ENCODE measurements at regions not wholly inside any gene's neighbourhood (a gene's known extent, or its start where the extent isn't known, plus 50 kb on each side); places are given as distances from the start of the nearest gene placed in this dataset.

- no peak overlapping the region for H3K4me3 ChIP-seq (ENCODE audit: low read depth, low read length)
- ChIA-PET POLR2A (no interaction called here), CTCF (interaction anchor here (0.9 to 6.8 kb wide), 2 partner anchors 13 to 119 kb away, joined by 3 to 59 read pairs; no protein-coding TSS in a partner anchor)
- DNase-seq (ENCODE audit: low read depth, low spot score) = no peak
- no peak for TF ChIP-seq CTCF (IDR thresholded peaks at IDR 0.05; ENCODE audit: insufficient read depth, low read length, missing control alignments)
Measured at GRCh38 chr1:25051504-25051903, 121.4 kb upstream of the RUNX3 start.

- ChIA-PET POLR2A (no interaction called here), CTCF (interaction anchor here (6.8 kb wide), 1 partner anchor 12 kb away, joined by 59 read pairs; no protein-coding TSS in a partner anchor)
- no peak overlapping the region for H3K4me3 ChIP-seq (ENCODE audit: low read depth, low read length)
- DNase-seq (ENCODE audit: low read depth, low spot score) = no peak
- TF ChIP-seq CTCF (IDR thresholded peaks at IDR 0.05; ENCODE audit: insufficient read depth, low read length, missing control alignments) = no peak
Measured at GRCh38 chr1:25050165-25050564, 120.1 kb upstream of the RUNX3 start.

DNA sequence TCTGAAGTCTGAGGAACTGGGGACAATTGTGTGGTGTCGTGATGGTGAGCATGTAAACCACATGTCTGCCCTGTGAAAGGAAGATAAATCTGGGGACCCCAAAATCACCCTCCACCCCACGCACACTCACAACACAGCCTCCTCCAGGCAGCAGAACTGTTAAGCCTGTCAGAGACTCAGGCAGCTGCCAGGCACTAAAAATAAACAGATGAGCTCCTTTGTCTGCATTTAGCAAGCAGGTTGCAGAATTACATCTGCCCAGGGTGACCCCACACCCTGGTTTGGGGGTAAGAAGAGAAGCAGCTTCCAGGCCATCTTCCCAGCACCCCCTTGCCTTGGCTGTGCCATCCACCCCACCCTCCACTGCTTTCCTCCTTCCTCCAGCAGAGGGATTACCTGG lies 119.1 kb upstream of the RUNX3 start:
- POLR2A ChIA-PET = no interaction called here
- CTCF ChIA-PET = interaction anchor here (1.0 to 6.8 kb wide), 3 partner anchors 11 to 156 kb away, joined by 3 to 59 read pairs (median 3); no protein-coding TSS in a partner anchor
- H3K4me3 ChIP-seq (ENCODE audit: low read depth, low read length) = no peak overlapping the region
- no peak for DNase-seq (ENCODE audit: low read depth, low spot score)
- no peak for TF ChIP-seq CTCF (IDR thresholded peaks at IDR 0.05; ENCODE audit: insufficient read depth, low read length, missing control alignments)

GRCh38 chr1:25048728-25049127 lies 118.7 kb upstream of the RUNX3 start:
- ChIA-PET POLR2A (no interaction called here), CTCF (interaction anchor here (1.0 to 6.8 kb wide), 3 partner anchors 11 to 156 kb away, joined by 3 to 59 read pairs (median 3); no protein-coding TSS in a partner anchor)
- no peak for TF ChIP-seq CTCF (IDR thresholded peaks at IDR 0.05; ENCODE audit: insufficient read depth, low read length, missing control alignments)
- no peak for DNase-seq (ENCODE audit: low read depth, low spot score)
- H3K4me3 ChIP-seq (ENCODE audit: low read depth, low read length) = no peak overlapping the region

- ChIA-PET CTCF (interaction anchor here (0.9 to 6.8 kb wide), 3 partner anchors 9 to 115 kb away, joined by 3 to 59 read pairs (median 7); no protein-coding TSS in a partner anchor), POLR2A (no interaction called here)
- no peak for DNase-seq (ENCODE audit: low read depth, low spot score)
- no peak for TF ChIP-seq CTCF (IDR thresholded peaks at IDR 0.05; ENCODE audit: insufficient read depth, low read length, missing control alignments)
- no peak overlapping the region for H3K4me3 ChIP-seq (ENCODE audit: low read depth, low read length)
Measured at GRCh38 chr1:25047506-25048240, 117.6 kb upstream of the RUNX3 start.

DNA sequence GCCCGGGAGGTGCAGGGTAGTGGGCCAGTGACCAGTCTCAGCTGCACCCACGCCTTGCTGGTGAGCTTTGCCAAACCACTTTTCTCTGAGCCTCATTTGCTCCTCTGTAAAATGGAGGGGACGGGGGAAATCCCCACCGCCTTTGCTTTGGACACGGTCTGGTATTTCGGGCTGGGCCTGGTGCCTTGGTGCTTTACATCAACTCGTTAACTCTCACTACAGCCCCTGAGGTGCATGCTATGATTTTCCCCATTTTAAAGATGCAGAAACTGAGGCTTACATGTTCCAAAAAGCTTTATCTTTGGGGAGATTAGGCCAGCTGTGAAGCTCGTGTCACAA lies 116.1 kb upstream of the RUNX3 start:
- no peak for DNase-seq (ENCODE audit: low read depth, low spot score)
- ChIA-PET CTCF (interaction anchor here (0.9 to 6.8 kb wide), 3 partner anchors 8 to 148 kb away, joined by 3 to 59 read pairs (median 4); no protein-coding TSS in a partner anchor), POLR2A (no interaction called here)
- H3K4me3 ChIP-seq (ENCODE audit: low read depth, low read length) = no peak overlapping the region
- TF ChIP-seq CTCF (IDR thresholded peaks at IDR 0.05; ENCODE audit: insufficient read depth, low read length, missing control alignments) = no peak

Measured in AG04449 (cell line).